ENCODE measurements at regions not wholly inside any gene's neighbourhood (a gene's known extent, or its start where the extent isn't known, plus 50 kb on each side); places are given as distances from the start of the nearest gene placed in this dataset.

GRCh38 chr1:60621368-60621851 lies 461.0 kb upstream of the NFIA start:
- TF ChIP-seq CTCF (optimal IDR thresholded peaks at IDR 0.05 in 1 of 3, IDR thresholded peaks at IDR 0.05 in 1 of 3, conservative IDR thresholded peaks at IDR 0.05 in 1 of 3; ENCODE audit: extremely low read depth in 1 of 3, insufficient read depth in 2 of 3, low read length in 3 of 3) = no peak
- TF ChIP-seq EZH2 (IDR thresholded peaks at IDR 0.05; ENCODE audit: low read length) = no peak

All from keratinocyte (primary cell).